MCF 10A (cell line): ENCODE measurements at regions not wholly inside any gene's neighbourhood (a gene's known extent, or its start where the extent isn't known, plus 50 kb on each side); places are given as distances from the start of the nearest gene placed in this dataset.

Experiments
- BruUV-seq: library from RNA; stranded (reverse); fragments of 400-500 nt; replicated peaks from 2 replicates; lab custom pipeline; 2021; lab: Mats Ljungman, UMichigan
- CTCF ChIA-PET: fragments of 300-600 bp; sonication (Branson Sonifier 250); formaldehyde crosslinking; extraction: SDS; loops from one replicate; lab custom pipeline; 2021; ENCODE audit warnings: antibody characterized with exemption, inconsistent platforms; lab: Yijun Ruan, JAX
- POLR2A ChIA-PET: fragments of 300-600, 350-650 bp; sonication (Branson Sonifier 250); formaldehyde crosslinking; extraction: SDS; loops from one replicate; lab custom pipeline; 2020; ENCODE audit warnings: antibody characterized with exemption, inconsistent platforms; lab: Yijun Ruan, JAX
- DNase-seq: peaks from one replicate; pipeline ENCODE4 v3.0.0-alpha.2; 2018; ENCODE audit not compliant: unreplicated experiment
- H3K27ac Mint-ChIP-seq: one replicate; pipeline ENCODE4 v1.8.0; 2022; ENCODE audit warnings: mild to moderate bottlenecking, low read depth, mixed read lengths; ENCODE audit not compliant: unreplicated experiment
- H3K27me3 Mint-ChIP-seq: one replicate; pipeline ENCODE4 v1.8.0; 2022; ENCODE audit warnings: mixed read lengths; ENCODE audit not compliant: insufficient read depth, unreplicated experiment
- H3K36me3 Mint-ChIP-seq: one replicate; pipeline ENCODE4 v1.8.0; 2022; ENCODE audit warnings: mild to moderate bottlenecking, moderate library complexity, mixed read lengths; ENCODE audit not compliant: insufficient read depth, unreplicated experiment
- H3K4me1 Mint-ChIP-seq: one replicate; pipeline ENCODE4 v1.8.0; 2022; ENCODE audit warnings: mixed read lengths; ENCODE audit not compliant: insufficient read depth, unreplicated experiment
- H3K4me3 Mint-ChIP-seq: one replicate; pipeline ENCODE4 v1.8.0; 2022; ENCODE audit warnings: mild to moderate bottlenecking, moderate library complexity, mixed read lengths; ENCODE audit not compliant: unreplicated experiment
- H3K9me3 Mint-ChIP-seq: one replicate; pipeline ENCODE4 v1.8.0; 2022; ENCODE audit warnings: mixed read lengths; ENCODE audit not compliant: unreplicated experiment
- CTCF ChIP-seq: fragments of 200-600 bp; IDR thresholded peaks from one replicate; pipeline ENCODE4 v1.8.0; 2022; ENCODE audit warnings: antibody characterized with exemption, mild to moderate bottlenecking; ENCODE audit not compliant: unreplicated experiment
- intact Hi-C: fragments of 100-400 bp; cut with micrococcal nuclease; formaldehyde crosslinking; loops from 2 replicates; pipeline ENCODE4 v1.14.1; 2022

DNA sequence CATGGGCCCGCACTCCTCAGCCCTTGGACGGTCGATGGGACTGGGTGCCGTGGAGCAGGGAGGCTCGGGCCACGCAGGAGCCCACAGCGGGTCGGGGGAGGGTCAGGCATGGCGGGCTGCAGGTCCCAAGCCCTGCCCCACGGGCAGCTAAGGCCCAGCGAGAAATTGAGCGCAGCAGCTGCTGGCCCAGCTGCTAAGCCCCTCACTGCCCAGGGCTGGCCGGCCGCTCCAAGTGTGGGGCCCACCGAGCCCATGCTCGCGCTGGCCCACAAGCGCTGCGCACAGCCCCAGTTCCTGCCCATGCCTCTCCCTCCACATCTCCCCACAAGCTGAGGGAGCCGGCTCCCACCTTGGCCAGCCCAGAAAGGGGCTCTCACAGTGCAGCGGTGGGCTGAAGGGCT lies 259.4 kb downstream of the VGLL3 start:
- CTCF ChIA-PET: interaction anchor here (0.7 kb wide), 1 partner anchor 43 kb away, joined by 3 read pairs; no protein-coding TSS in a partner anchor
- no peaks in the 10 kb centered on the region for H3K36me3 Mint-ChIP-seq
- intact Hi-C loops: no loop called here
- no peak overlapping the region for H3K27ac Mint-ChIP-seq
- H3K4me1 Mint-ChIP-seq: no peaks in the 10 kb centered on the region
- no peak for TF ChIP-seq CTCF
- no peaks in the 10 kb centered on the region for H3K9me3 Mint-ChIP-seq
- BruUV-seq: no TSS peak
- no peaks in the 10 kb centered on the region for H3K27me3 Mint-ChIP-seq
- no peak for DNase-seq
- H3K4me3 Mint-ChIP-seq: no peak overlapping the region
- POLR2A ChIA-PET: no interaction called here

DNA sequence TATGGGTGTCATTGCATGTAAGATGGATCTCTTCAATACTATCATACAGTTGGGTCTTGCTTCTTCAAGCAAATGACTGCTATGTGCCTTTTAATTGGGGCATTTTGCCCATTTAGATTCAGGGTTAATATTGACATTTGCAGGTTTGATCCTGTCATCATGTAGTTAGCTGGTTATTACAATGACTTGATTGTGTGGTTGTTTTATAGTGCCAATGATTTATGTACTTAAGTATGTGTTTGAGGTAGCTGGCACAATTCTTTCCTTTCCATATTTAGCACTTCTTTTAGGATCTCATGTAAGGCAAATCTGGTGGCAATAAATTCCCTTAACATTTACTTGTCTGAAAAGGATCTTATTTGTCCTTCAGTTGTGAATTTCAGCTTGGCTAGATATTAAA lies 267.5 kb downstream of the VGLL3 start:
- no peak for TF ChIP-seq CTCF
- H3K27me3 Mint-ChIP-seq: no peaks in the 10 kb centered on the region
- BruUV-seq: no TSS peak
- no peaks in the 10 kb centered on the region for H3K4me1 Mint-ChIP-seq
- no peak for DNase-seq
- intact Hi-C loops: no loop called here
- H3K36me3 Mint-ChIP-seq: no peaks in the 10 kb centered on the region
- no peak overlapping the region for H3K4me3 Mint-ChIP-seq
- no peak overlapping the region for H3K27ac Mint-ChIP-seq
- POLR2A ChIA-PET: no interaction called here
- H3K9me3 Mint-ChIP-seq: no peaks in the 10 kb centered on the region
- CTCF ChIA-PET: no interaction called here

DNA sequence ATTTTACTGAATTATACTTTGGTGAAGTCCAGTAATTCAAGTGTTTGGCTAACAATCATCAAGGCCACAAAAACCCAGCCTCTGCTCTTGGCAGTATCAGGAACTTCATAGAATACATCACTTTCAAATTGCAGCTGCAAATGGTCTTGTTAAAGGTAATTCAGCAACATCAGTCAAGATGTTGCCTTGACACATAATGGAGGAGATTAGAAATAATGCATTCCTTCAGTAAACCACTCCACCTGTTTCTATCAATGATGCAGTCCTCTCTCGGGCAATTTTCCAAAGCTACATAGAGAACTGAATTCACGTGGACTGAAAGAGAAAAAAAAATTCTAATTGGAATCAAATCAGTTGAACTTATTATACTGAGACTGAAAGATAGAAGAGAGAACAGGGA lies 279.3 kb downstream of the VGLL3 start:
- CTCF ChIA-PET: interaction anchor here (0.6 kb wide), 2 partner anchors 265 to 974 kb away, joined by 3 to 4 read pairs; no protein-coding TSS in a partner anchor
- BruUV-seq: no TSS peak
- H3K27me3 Mint-ChIP-seq: no peaks in the 10 kb centered on the region

GRCh38 chr3:86708893-86709292 lies 282.1 kb downstream of the VGLL3 start:
- intact Hi-C loops: no loop called here
- Mint-ChIP-seq H3K36me3 (no peaks in the 10 kb centered on the region), H3K4me1 (no peaks in the 10 kb centered on the region), H3K27ac (no peak overlapping the region), H3K9me3 (peaks cover 7% of the 10 kb centered on the region), H3K4me3 (no peak overlapping the region), H3K27me3 (no peaks in the 10 kb centered on the region)
- CTCF ChIA-PET: interaction anchor here (0.8 kb wide), 1 partner anchor 589 kb away, joined by 3 read pairs; no protein-coding TSS in a partner anchor
- POLR2A ChIA-PET: no interaction called here
- DNase-seq: no peak
- BruUV-seq: no TSS peak
- TF ChIP-seq CTCF: no peak

More for the DNA sequence above, 279.3 kb downstream of the VGLL3 start:
- Mint-ChIP-seq H3K9me3 (no peaks in the 10 kb centered on the region), H3K27ac (no peak overlapping the region), H3K4me3 (no peak overlapping the region), H3K4me1 (no peaks in the 10 kb centered on the region), H3K36me3 (no peaks in the 10 kb centered on the region)
- intact Hi-C loops: no loop called here
- DNase-seq: no peak
- POLR2A ChIA-PET: no interaction called here
- no peak for TF ChIP-seq CTCF
